ENCODE measurements at regions not wholly inside any gene's neighbourhood (a gene's known extent, or its start where the extent isn't known, plus 50 kb on each side); places are given as distances from the start of the nearest gene placed in this dataset.

DNA sequence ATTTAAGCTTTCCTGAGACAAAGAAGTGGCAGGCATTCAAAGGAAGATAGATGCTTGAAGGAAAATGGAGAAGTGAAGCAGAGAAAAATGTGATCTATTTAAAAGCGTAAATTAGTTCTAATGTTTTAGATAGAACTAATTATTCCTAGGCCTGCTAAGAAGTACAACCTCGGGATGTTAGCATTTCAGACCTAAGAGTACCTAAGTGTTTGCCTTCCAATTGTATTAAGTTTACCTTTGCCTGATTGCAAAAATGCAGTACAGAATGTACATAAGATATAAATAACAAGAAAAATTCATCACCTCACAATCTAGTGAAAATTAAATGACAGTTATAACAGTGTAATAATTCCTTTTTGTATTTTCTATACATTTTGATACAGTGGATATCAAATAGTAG lies 71.1 kb upstream of the HNMT start:
- TF ChIP-seq POLR2A (IDR thresholded peaks at IDR 0.05) (no peak), POLR2AphosphoS5 (IDR thresholded peaks at IDR 0.05) (no peak)
